Endothelial cell of umbilical vein (primary cell): ENCODE measurements at regions not wholly inside any gene's neighbourhood (a gene's known extent, or its start where the extent isn't known, plus 50 kb on each side); places are given as distances from the start of the nearest gene placed in this dataset.

Experiments used
- BruUV-seq: library from RNA; stranded (reverse); fragments of 400-500 nt; replicated peaks from 2 replicates; lab custom pipeline; 2021; lab: Mats Ljungman, UMichigan
- CTCF ChIA-PET: fragments of 300-600, 350-600 bp; sonication (Branson Sonifier 250); formaldehyde crosslinking; loops from one replicate; lab custom pipeline; 2021; ENCODE audit warnings: antibody characterized with exemption, inconsistent platforms; lab: Charles Lee
- POLR2A ChIA-PET: fragments of 300-600, 350-600 bp; sonication (Branson Sonifier 250); formaldehyde crosslinking; loops from one replicate; lab custom pipeline; 2021; ENCODE audit warnings: antibody characterized with exemption, inconsistent platforms; lab: Charles Lee
- DNase-seq: peaks from one replicate; pipeline ENCODE4 v3.0.0-alpha.2; 2011; ENCODE audit warnings: low read depth, low spot score
- FAIRE-seq: peaks from 2 replicates; lab custom pipeline; 2011; peaks lifted over from hg19 to GRCh38; lab: Jason Lieb, UNC
- H2AFZ ChIP-seq: 2 replicates; pipeline ENCODE4 v1.6.0; 2012; ENCODE audit warnings: low read depth, low read length, control low read depth, inconsistent platforms
- H3K27ac ChIP-seq: 2 replicates; pipeline ENCODE4 v1.5.1; 2011; ENCODE audit warnings: low read depth, mild to moderate bottlenecking, control low read depth, low read length, moderate library complexity; ENCODE audit not compliant: insufficient read depth
- H3K27me3 ChIP-seq, 2 experiments: 2 replicates each; pipeline versions ENCODE4 v1.6.0 to v1.6.1; 2011; ENCODE audit warnings: low read length in 2 of 2, mixed read lengths in 1 of 2; ENCODE audit not compliant: control insufficient read depth in 2 of 2, insufficient read depth in 2 of 2
- H3K36me3 ChIP-seq, 2 experiments: 2 replicates in 1 of 2; 3 replicates in 1 of 2; pipeline ENCODE4 v1.5.1; 2011; ENCODE audit warnings: low read length in 2 of 2, mild to moderate bottlenecking in 1 of 2, moderate library complexity in 1 of 2; ENCODE audit not compliant: control insufficient read depth in 2 of 2, insufficient read depth in 2 of 2; ENCODE audit errors: extremely low read depth in 1 of 2
- H3K4me1 ChIP-seq: 3 replicates; pipeline ENCODE4 v1.5.1; 2011; ENCODE audit warnings: mild to moderate bottlenecking, low read length; ENCODE audit not compliant: control insufficient read depth, insufficient read depth; ENCODE audit errors: extremely low read depth
- H3K4me2 ChIP-seq: 2 replicates; pipeline ENCODE4 v1.6.1; 2011; ENCODE audit warnings: low read length, control low read depth, mixed read lengths; ENCODE audit not compliant: insufficient read depth
- H3K4me3 ChIP-seq, 3 experiments: fragments of 200-600 bp in 1 of 3; sonication (generic), shearing (Covaris generic) in 1 of 3; replicated peaks in 1 of 3; 2 replicates each; pipeline ENCODE4 v1.5.1; 2011 to 2016; ENCODE audit warnings: control low read depth in 3 of 3, low read length in 3 of 3, mild to moderate bottlenecking in 2 of 3, inconsistent platforms in 1 of 3, low read depth in 1 of 3, moderate library complexity in 1 of 3; ENCODE audit not compliant: insufficient read depth in 1 of 3
- H3K79me2 ChIP-seq: 2 replicates; pipeline ENCODE4 v1.6.0; 2012; ENCODE audit warnings: low read length, inconsistent platforms; ENCODE audit not compliant: control insufficient read depth, insufficient read depth
- H3K9ac ChIP-seq: replicated peaks from 2 replicates; pipeline ENCODE3; 2011; ENCODE audit warnings: low read length, control low read depth; ENCODE audit not compliant: insufficient read depth; ENCODE audit errors: extremely low read depth
- H3K9me1 ChIP-seq: replicated peaks from 3 replicates; pipeline ENCODE4 v1.6.0; 2011; ENCODE audit warnings: mild to moderate bottlenecking, low read length; ENCODE audit not compliant: control insufficient read depth, insufficient read depth; ENCODE audit errors: extremely low read depth
- H3K9me3 ChIP-seq: replicated peaks from 2 replicates; pipeline ENCODE4 v1.5.1; 2012; ENCODE audit warnings: low read length, inconsistent platforms; ENCODE audit not compliant: control insufficient read depth, insufficient read depth
- H4K20me1 ChIP-seq: replicated peaks from 2 replicates; pipeline ENCODE3; 2011; ENCODE audit warnings: mild to moderate bottlenecking, low read length; ENCODE audit not compliant: control insufficient read depth, insufficient read depth; ENCODE audit errors: extremely low read depth
- CTCF ChIP-seq, 2 donors: IDR thresholded peaks; 1 replicate in 1 of 2; 2 replicates in 1 of 2; pipeline ENCODE4 v1.5.1; 2011; ENCODE audit warnings: low read length in 2 of 2, mild to moderate bottlenecking in 2 of 2, moderate library complexity in 2 of 2, control low read depth in 1 of 2, inconsistent platforms in 1 of 2, low read depth in 1 of 2; ENCODE audit not compliant: insufficient read depth in 1 of 2; ENCODE audit errors: extremely low read depth in 1 of 2
- EZH2 ChIP-seq: IDR thresholded peaks from 2 replicates; pipeline ENCODE4 v1.6.1; 2012; ENCODE audit warnings: borderline replicate concordance, low read depth, mild to moderate bottlenecking, moderate library complexity, low read length, inconsistent platforms; ENCODE audit not compliant: severe bottlenecking
- FOS ChIP-seq: IDR thresholded peaks from 2 replicates; pipeline ENCODE4 v1.6.1; 2011; ENCODE audit warnings: mild to moderate bottlenecking, low read length, moderate library complexity, borderline replicate concordance; ENCODE audit not compliant: insufficient read depth
- GATA2 ChIP-seq: IDR thresholded peaks from 2 replicates; pipeline ENCODE4 v1.7.0; 2011; ENCODE audit warnings: low read depth, mild to moderate bottlenecking, moderate library complexity, mixed read lengths, low read length; ENCODE audit not compliant: insufficient read length, insufficient read depth
- JUN ChIP-seq: IDR thresholded peaks from 2 replicates; pipeline ENCODE4 v1.6.1; 2011; ENCODE audit warnings: borderline replicate concordance, low read depth; ENCODE audit not compliant: insufficient read length, insufficient read depth
- MAX ChIP-seq: IDR thresholded peaks from 2 replicates; pipeline ENCODE4 v1.6.1; 2011; ENCODE audit not compliant: insufficient read depth, insufficient read length
- MYC ChIP-seq: IDR thresholded peaks from one replicate; pipeline ENCODE4 v1.6.1; 2011; ENCODE audit warnings: mild to moderate bottlenecking, low read depth, low read length
- POLR2A ChIP-seq: IDR thresholded peaks from 2 replicates; pipeline ENCODE4 v1.6.1; 2012; ENCODE audit warnings: low read depth, mild to moderate bottlenecking, control low read depth, low read length
- POLR2AphosphoS5 ChIP-seq: IDR thresholded peaks from 2 replicates; pipeline ENCODE4 v1.6.1; 2012; ENCODE audit warnings: low read depth, mild to moderate bottlenecking, control low read depth, low read length, moderate library complexity; ENCODE audit not compliant: insufficient read depth
- dilution Hi-C: fragments of 300-500 bp; cut with MboI; formaldehyde crosslinking; loops from one replicate; pipeline ENCODE4 v1.15.0; 2019; ENCODE audit warnings: low sequenced_read_pairs; ENCODE audit not compliant: extremely low pct_ligation_motif_present
- intact Hi-C: fragments of 100-400 bp; cut with micrococcal nuclease; formaldehyde crosslinking; loops from one replicate; pipeline ENCODE4 v1.10.0; 2022

DNA sequence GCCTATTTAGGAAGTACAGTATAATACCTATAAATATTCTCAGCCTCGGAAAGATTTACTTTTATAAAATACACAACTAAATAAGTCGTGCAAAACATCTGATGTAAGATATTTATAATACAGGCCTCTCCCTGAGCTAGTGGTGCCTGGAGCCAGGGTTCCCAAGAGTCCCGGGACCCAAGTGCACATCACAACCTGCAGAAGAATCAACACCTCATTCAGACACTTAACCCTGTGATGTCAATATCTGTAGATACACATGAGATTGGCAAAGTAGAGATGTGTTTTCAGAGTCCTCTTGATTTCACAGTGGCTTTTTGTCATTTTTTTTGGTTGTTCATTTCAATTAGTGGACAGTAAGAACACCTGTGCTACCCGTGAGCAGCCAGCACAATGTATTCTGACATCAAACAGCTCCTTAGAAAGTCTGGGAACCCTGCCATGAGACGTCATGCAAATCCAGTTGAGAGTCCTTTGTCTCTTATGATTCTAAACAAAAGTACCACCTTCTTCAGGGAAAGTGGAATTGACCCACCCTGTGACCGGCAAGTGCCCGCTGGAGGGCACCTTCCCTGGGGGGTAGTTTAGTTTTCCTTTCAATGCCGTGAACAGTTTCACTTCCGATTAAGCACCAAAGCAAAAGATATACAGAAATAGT is 101.6 kb downstream of the DACT2 start:
- no peaks in the 10 kb centered on the region for H3K4me1 ChIP-seq
- intact Hi-C loops (no loop called here), dilution Hi-C loops (no loop called here)
- H3K79me2 ChIP-seq = no peaks in the 10 kb centered on the region
- FAIRE-seq (no peak), DNase-seq (no peak)
- no peaks in the 10 kb centered on the region for H3K9me3 ChIP-seq
- H4K20me1 ChIP-seq = no peaks in the 10 kb centered on the region
- H3K27me3 ChIP-seq = no peaks in the 10 kb centered on the region
- CTCF ChIA-PET = no interaction called here
- H3K9me1 ChIP-seq = no peaks in the 10 kb centered on the region
- no TSS peak for BruUV-seq
- H3K4me2 ChIP-seq = no peak overlapping the region
- H3K27ac ChIP-seq = no peak overlapping the region
- POLR2A ChIA-PET = no interaction called here
- no peak overlapping the region for H3K4me3 ChIP-seq
- TF ChIP-seq GATA2 = no peak
- TF ChIP-seq FOS = no peak
- TF ChIP-seq EZH2 = no peak
- TF ChIP-seq POLR2A = no peak
- TF ChIP-seq CTCF (IDR thresholded peaks at IDR 0.05; ENCODE audit: extremely low read depth in 1 of 2, insufficient read depth in 1 of 2, low read depth in 1 of 2, low read length in 2 of 2) = no peak
- no peak for TF ChIP-seq POLR2AphosphoS5
- TF ChIP-seq MYC = no peak
- TF ChIP-seq MAX = no peak
- TF ChIP-seq JUN = no peak
- no peak overlapping the region for H2AFZ ChIP-seq
- H3K9ac ChIP-seq = no peak overlapping the region
- H3K36me3 ChIP-seq = no peaks in the 10 kb centered on the region
